Dendritic cell treated with granulocyte-macrophage colony-stimulating factor and Interleukin-4, amounts not matched to agents 40 ng/mL and 50 ng/mL, for 4 days (primary cell): ENCODE measurements at regions not wholly inside any gene's neighbourhood (a gene's known extent, or its start where the extent isn't known, plus 50 kb on each side); places are given as distances from the start of the nearest gene placed in this dataset.
"Not testable (repeated sequence)": the region's sequence is repeated elsewhere in the genome, so short reads cannot be mapped to it uniquely, and the experiment has no call there.

Experiments
- H3K27ac Mint-ChIP-seq: one replicate; pipeline ENCODE4 v1.8.0; 2022; ENCODE audit warnings: mild to moderate bottlenecking, mixed read lengths
- H3K27me3 Mint-ChIP-seq: one replicate; pipeline ENCODE4 v1.8.0; 2022; ENCODE audit warnings: mild to moderate bottlenecking, mixed read lengths
- H3K36me3 Mint-ChIP-seq: one replicate; pipeline ENCODE4 v1.8.0; 2022; ENCODE audit warnings: low read depth, mixed read lengths
- H3K4me1 Mint-ChIP-seq: one replicate; pipeline ENCODE4 v1.8.0; 2022; ENCODE audit warnings: low read depth, mixed read lengths
- H3K4me3 Mint-ChIP-seq: one replicate; pipeline ENCODE4 v1.8.0; 2022; ENCODE audit warnings: mild to moderate bottlenecking, moderate library complexity, mixed read lengths
- H3K9me3 Mint-ChIP-seq: one replicate; pipeline ENCODE4 v1.8.0; 2022; ENCODE audit warnings: mixed read lengths
- intact Hi-C: fragments of 100-400 bp; cut with micrococcal nuclease; formaldehyde crosslinking; loops from one replicate; pipeline ENCODE4 v1.15.0; 2022

DNA sequence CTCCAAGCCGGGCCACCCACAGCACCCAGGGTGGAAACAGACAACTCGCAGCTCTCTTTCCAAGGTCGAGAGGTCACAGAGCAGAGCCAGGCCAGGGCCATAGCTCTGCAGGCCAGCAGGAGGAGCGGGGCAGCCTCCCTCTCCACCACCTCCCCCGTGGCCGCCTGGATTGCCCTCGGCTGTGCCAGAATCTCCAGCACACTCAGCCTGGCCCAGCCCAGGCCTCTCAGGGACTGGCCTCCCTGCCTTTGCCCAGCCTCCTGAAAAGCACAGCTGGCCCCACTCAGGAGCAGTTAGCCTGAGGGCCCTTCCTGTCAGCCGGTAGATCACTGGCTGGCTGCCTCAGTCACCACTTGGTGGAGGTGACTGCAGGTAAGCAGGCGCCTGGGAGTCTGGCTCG lies 85.8 kb upstream of the SEC14L1 start:
- Mint-ChIP-seq H3K27ac (no peak overlapping the region), H3K36me3 (no peaks in the 10 kb centered on the region), H3K4me1 (no peaks in the 10 kb centered on the region), H3K9me3 (no peaks in the 10 kb centered on the region), H3K4me3 (no peak overlapping the region), H3K27me3 (peaks cover 15% of the 10 kb centered on the region)
- intact Hi-C loops = loop anchor here (5.0 kb wide), 1 partner anchor 188 kb away; the partner anchor contains the start of gene MGAT5B

DNA sequence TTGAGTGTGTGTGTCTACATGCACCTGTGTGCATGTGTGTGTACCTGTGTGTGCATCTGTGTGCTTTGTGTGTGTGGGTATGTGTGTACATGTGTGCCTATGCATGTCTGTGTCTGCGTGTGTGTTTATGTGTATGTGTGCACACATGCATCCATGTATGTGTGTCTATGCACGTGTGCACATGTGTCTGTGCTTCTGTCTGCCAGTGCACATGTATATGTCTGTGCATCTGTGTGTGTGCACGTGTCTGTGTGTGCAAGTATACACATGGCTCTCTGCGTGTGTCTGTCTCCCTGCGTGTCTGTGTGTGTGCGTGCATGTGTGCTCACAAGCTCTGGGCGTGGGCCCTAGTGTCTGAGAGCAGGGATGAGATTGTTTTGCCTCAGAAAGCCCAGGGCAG lies 85.3 kb upstream of the SEC14L1 start:
- Mint-ChIP-seq H3K4me1 (no peaks in the 10 kb centered on the region), H3K4me3 (no peak overlapping the region), H3K36me3 (no peaks in the 10 kb centered on the region), H3K27ac (no peak overlapping the region), H3K27me3 (peaks cover 15% of the 10 kb centered on the region), H3K9me3 (no peaks in the 10 kb centered on the region)
- intact Hi-C loops = loop anchor here (5.0 kb wide), 1 partner anchor 188 kb away; the partner anchor contains the start of gene MGAT5B

DNA sequence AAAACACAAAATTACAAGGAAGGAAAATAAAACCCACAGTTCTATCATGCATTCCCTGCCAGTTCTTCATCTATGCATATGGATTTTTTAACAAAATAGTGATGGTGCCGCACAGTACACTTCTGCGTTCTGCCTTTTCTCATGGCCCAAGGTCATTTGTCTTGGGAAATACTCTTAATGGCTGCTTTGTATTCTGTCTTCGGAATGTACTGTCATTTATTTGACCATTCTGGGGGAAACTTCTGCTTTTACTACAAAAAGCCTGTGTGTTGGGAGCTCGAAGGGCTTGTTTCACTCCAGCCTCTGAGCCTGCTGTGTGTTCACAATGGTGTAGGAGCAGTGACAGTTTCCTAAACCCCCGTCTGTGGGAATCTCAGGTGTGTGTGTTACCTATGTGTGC lies 82.8 kb upstream of the SEC14L1 start:
- Mint-ChIP-seq H3K4me1 (no peaks in the 10 kb centered on the region), H3K4me3 (no peak overlapping the region), H3K27me3 (peaks cover 12% of the 10 kb centered on the region), H3K9me3 (no peaks in the 10 kb centered on the region), H3K27ac (no peak overlapping the region), H3K36me3 (no peaks in the 10 kb centered on the region)
- intact Hi-C loops = loop anchor here (5.0 kb wide), 1 partner anchor 191 kb away; the partner anchor contains the start of gene MGAT5B

DNA sequence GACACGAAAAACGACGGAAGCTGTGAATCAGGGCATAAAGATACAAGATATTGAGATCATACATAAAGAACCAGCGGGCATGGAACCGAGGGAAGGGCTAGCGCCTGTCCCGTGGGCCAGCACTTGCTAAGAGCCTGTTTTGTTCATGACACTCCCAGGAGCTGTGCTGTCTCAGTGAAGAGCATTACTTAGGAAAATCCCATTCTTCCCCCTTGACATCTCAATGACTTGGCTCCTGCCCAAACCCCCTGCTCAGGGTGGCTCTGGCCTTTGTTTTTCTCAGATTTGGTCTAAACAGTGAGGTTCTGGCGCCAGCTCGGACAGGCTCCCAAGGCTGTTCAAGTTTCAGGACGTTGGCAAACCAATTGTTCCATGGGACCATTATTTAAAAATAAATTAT lies 79.1 kb upstream of the SEC14L1 start:
- Mint-ChIP-seq H3K27ac (no peak overlapping the region), H3K4me1 (no peaks in the 10 kb centered on the region), H3K27me3 (peaks cover 11% of the 10 kb centered on the region), H3K36me3 (no peaks in the 10 kb centered on the region), H3K4me3 (no peak overlapping the region), H3K9me3 (no peaks in the 10 kb centered on the region)
- intact Hi-C loops = no loop called here

DNA sequence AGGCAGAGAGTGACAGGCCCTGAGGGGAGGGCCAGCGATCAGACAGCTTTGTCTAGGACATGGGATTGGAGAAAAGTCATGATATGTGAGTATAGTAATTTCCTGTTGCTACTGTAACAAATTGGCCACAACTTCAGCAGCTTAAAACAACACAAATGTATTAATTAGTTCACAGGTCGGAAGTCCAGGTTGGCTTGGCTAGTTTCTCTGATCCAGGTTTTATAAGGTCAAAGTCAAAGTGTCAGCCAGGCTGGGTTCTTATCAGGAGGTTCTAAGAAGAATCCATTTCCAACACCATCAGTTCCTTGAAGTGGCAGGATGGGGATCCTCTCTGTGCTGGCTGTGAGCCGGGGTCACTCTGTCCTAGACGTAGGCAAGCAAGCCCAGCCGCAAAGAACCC lies 76.2 kb upstream of the SEC14L1 start:
- intact Hi-C loops = no loop called here
- no peaks in the 10 kb centered on the region for H3K36me3 Mint-ChIP-seq
- H3K27me3 Mint-ChIP-seq = peaks cover 20% of the 10 kb centered on the region
- no peak overlapping the region for H3K4me3 Mint-ChIP-seq
- no peaks in the 10 kb centered on the region for H3K4me1 Mint-ChIP-seq
- H3K9me3 Mint-ChIP-seq = no peaks in the 10 kb centered on the region
- no peak overlapping the region for H3K27ac Mint-ChIP-seq

DNA sequence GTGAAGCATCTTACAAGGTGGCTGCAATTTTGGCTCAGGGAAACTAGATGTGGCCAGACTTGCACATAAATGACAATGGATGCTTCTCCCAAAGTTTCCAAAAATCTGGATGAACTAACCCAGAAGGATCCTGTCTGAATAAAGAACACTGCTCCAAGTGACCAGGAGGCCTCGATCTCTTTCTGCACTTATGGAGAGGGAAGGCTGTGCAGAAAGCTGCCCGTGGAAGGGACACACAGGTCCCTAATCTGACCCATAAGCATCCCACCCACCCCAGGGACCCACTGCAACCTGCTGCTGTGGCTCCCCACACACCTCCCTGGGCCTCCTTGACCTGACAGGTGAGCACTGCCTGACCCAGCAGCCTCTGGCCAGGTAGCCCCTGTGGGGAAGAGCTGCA lies 74.6 kb upstream of the SEC14L1 start:
- Mint-ChIP-seq H3K9me3 (no peaks in the 10 kb centered on the region), H3K4me3 (no peak overlapping the region), H3K27ac (no peak overlapping the region), H3K36me3 (no peaks in the 10 kb centered on the region), H3K4me1 (no peaks in the 10 kb centered on the region), H3K27me3 (peaks cover 20% of the 10 kb centered on the region)
- intact Hi-C loops = loop anchor here (5.0 kb wide), 1 partner anchor 54 kb away; no protein-coding TSS in a partner anchor

DNA sequence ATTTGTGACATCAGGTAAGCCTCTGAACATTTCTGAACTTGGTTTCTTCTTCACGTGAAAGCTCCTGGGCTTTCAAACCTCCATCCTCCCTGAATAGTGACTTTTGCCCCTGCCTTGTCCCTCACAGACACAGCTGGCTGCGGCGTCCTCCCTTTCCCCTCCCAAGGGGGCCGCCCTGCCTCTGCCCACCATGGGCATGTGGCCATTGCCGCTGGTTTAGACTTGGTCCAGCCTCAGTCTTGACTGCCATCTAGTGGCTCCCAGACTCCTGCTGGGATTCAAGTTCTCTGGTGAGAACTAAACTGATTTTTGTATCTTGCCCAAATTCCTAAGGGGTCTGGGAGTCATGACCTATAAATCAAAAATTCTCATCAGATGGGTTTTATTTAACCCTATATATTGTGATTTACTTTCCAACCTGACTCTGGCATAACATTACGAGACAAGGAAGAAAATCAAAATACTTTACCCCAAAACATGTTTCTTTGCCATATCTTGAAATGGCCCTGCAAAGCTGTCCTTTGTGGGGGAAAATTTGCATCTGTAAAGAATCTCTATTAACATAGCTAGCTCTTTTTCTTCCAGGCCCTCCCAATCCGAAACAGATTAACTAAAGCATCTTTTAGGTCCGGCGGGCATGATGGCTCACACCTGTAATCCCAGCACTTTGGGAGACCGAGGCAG lies 73.9 kb upstream of the SEC14L1 start:
- not testable (repeated sequence) for H3K4me3 Mint-ChIP-seq, H3K9me3 Mint-ChIP-seq
- intact Hi-C loops = loop anchor here (5.0 kb wide), 1 partner anchor 55 kb away; no protein-coding TSS in a partner anchor

DNA sequence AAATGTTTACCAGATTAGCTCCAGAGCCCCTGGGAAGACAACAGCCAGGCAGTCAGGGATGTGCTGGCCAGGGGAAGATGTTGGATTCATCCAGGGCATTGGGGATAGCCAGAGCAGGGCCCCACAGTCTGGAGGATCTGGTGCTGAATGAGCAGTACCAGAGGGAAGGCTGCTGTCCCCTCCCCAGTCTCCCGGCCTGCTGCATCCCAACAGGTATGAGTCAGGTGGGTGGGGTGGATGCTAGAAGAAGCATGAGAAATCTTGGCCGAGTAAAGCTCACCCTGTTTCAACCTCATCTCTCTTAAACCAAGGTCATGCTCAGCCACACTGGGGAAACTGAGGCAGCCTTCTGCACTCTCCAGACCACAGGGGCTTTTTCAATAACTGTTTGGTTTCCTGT lies 71.9 kb upstream of the SEC14L1 start:
- Mint-ChIP-seq H3K27me3 (peaks cover 29% of the 10 kb centered on the region), H3K4me3 (no peak overlapping the region), H3K4me1 (no peaks in the 10 kb centered on the region), H3K9me3 (no peaks in the 10 kb centered on the region), H3K27ac (no peak overlapping the region), H3K36me3 (no peaks in the 10 kb centered on the region)
- intact Hi-C loops = loop anchor here (5.0 kb wide), 1 partner anchor 57 kb away; no protein-coding TSS in a partner anchor

More for the DNA sequence above, 73.9 kb upstream of the SEC14L1 start:
- H3K27ac Mint-ChIP-seq, H3K36me3 Mint-ChIP-seq, H3K4me1 Mint-ChIP-seq: not testable (repeated sequence)
- peaks cover 22% of the 10 kb centered on the region for H3K27me3 Mint-ChIP-seq

DNA sequence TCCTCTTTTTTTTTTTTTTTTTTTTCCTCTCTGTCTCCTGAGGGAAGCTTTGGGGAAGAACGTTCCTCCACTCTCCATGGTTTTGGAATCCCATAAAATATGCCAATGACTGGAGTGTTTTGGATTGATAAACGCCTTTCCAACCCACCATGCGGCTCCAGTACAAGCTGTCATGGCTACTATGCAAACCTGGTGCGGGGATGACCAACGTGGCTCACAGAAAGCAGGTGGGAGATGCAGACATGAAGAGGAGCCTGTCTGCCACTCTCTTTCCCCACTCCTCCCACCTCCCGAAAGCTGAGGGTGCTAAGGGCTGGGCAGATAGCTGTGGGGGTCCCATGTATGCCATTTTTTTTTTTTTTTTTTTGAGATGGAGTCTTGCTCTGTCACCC lies 69.9 kb upstream of the SEC14L1 start:
- intact Hi-C loops = no loop called here
- Mint-ChIP-seq H3K4me3 (no peak overlapping the region), H3K9me3 (no peaks in the 10 kb centered on the region), H3K36me3 (no peaks in the 10 kb centered on the region), H3K27ac (no peak overlapping the region), H3K27me3 (peaks cover 34% of the 10 kb centered on the region), H3K4me1 (no peaks in the 10 kb centered on the region)

DNA sequence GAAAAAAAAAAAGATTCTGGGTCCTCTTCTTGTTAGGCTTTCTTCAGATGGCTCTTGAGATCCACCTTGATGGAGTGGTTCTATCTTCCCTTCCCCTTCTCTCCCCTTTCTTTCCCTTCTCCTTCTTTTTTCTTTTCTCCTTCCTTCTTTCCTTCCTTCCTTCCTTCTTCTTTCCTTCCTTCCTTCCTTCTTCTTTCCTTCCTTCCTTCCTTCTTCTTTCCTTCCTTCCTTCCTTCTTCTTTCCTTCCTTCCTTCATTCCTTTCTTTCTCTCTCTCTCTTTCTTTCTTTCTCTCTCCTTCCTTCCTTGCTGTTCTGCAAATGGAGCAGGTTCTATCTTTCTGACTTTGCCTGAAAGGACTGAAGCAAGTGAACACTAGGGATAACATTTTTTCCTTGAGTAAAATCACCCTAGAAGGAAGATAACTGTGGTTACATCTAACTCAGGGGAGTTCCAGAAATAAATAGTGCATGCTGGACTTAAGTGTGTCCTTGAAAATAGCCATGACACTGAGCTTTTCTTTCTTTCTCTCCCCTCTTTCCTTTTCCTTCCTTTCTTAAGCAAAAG lies 68.8 kb upstream of the SEC14L1 start:
- Mint-ChIP-seq H3K4me3 (no peak overlapping the region), H3K27me3 (peaks cover 39% of the 10 kb centered on the region), H3K27ac (no peak overlapping the region), H3K9me3 (no peaks in the 10 kb centered on the region), H3K36me3 (no peaks in the 10 kb centered on the region), H3K4me1 (no peaks in the 10 kb centered on the region)
- intact Hi-C loops = no loop called here

DNA sequence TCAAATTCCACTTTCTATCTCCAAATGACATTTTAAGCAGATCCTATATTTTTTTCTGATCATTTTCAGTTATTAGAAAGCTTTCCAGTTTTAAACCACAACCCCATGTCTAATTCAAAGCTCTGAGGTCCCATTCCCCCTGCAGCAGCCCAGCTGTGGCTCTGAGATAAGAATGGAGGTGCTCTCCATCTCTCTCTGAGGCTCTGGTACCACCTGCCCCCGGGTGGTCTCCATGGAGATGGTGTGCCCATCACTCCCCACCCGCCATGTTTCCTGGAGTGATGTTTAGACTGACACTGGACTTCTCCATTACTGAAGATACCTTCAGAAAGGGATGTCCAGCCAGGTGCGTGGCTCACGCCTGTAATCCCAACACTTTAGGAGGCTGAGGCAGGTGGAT lies 68.1 kb upstream of the SEC14L1 start:
- Mint-ChIP-seq H3K27me3 (peaks cover 38% of the 10 kb centered on the region), H3K4me3 (no peak overlapping the region), H3K4me1 (no peaks in the 10 kb centered on the region), H3K27ac (no peak overlapping the region), H3K36me3 (no peaks in the 10 kb centered on the region), H3K9me3 (no peaks in the 10 kb centered on the region)
- intact Hi-C loops = no loop called here

DNA sequence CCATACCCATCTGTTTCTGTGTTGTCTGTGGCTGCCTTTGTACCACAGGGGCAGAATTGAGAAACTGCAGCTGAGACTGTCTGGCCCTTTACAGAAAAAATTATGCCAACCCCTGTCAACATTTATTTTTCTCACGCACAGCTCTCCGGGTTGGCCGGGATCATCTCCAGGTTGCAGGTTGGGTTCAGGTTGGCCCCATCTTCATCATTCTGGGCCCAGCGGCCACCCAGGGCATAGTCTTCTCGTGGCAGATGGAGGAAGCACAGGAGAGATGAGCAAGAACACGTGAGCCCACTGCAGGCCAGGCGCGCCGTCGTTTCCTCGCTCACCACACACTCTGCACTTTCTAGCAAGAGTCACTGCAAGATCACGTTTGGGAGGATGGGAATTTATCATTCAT lies 66.1 kb upstream of the SEC14L1 start:
- H3K36me3 Mint-ChIP-seq = no peaks in the 10 kb centered on the region
- H3K4me3 Mint-ChIP-seq = no peak overlapping the region
- no peak overlapping the region for H3K27ac Mint-ChIP-seq
- H3K27me3 Mint-ChIP-seq = peaks cover 35% of the 10 kb centered on the region
- H3K4me1 Mint-ChIP-seq = no peaks in the 10 kb centered on the region
- no peaks in the 10 kb centered on the region for H3K9me3 Mint-ChIP-seq
- intact Hi-C loops = no loop called here

DNA sequence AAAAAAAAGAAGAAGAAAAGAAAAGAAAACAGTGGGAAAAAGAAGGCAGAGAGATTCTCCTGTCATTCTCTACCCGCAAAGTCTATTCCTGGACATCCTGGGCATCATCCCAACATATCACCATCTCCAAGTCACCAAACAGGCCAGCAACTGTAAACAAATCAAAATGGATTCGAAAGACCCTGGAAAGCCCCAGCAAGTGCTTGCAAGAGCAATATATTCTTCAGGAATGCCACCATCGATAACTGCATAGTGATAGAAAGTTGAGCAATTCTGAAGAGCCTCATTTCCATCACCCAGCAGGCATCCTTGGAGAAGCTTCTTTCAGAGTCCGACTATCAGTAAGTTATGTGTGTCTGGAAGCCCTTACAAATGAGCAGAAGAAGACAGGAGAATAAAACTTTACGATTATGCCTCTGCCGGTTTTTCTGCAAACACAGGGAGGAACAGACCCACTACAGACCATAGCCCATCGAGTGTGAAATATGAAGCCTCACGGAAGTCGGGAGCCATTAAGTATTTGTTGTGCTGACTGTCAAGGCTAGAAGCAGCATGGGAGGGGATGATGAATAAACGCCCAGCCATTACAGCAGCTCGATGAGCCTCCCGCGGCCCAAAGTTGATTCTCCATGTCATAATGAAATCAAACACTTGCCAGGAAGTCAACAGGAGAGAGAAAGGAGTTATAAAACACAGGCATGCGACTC lies 64.5 kb upstream of the SEC14L1 start:
- Mint-ChIP-seq H3K4me3 (no peak overlapping the region), H3K4me1 (no peaks in the 10 kb centered on the region), H3K27me3 (peaks cover 36% of the 10 kb centered on the region), H3K9me3 (no peaks in the 10 kb centered on the region), H3K27ac (no peak overlapping the region), H3K36me3 (no peaks in the 10 kb centered on the region)
- intact Hi-C loops = no loop called here

DNA sequence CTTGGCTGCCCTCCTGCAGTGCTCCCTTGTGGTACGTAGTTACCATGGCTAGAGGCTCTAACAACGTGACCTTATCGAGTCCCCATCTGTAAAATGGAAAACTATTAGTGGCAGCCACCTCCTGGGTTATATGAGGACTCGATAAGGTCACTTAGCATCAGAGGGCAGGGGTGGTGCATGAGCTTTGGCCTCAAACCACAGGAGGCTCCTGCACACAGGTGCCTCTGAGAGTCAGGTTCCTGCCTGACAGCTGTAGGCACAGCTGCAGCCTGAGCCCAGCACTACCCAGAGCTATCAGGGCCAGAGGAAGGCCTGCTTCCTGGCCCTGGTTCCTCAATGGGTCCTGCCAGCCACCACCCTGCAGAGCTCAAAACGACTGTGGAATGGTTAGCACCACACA lies 57.2 kb upstream of the SEC14L1 start:
- H3K4me3 Mint-ChIP-seq = no peak overlapping the region
- intact Hi-C loops = no loop called here
- peaks cover 7% of the 10 kb centered on the region for H3K9me3 Mint-ChIP-seq
- peaks cover 14% of the 10 kb centered on the region for H3K4me1 Mint-ChIP-seq
- peaks cover 2% of the 10 kb centered on the region for H3K36me3 Mint-ChIP-seq
- no peak overlapping the region for H3K27ac Mint-ChIP-seq
- H3K27me3 Mint-ChIP-seq = peaks cover 31% of the 10 kb centered on the region
